HepG2 (cell line): ENCODE measurements at regions not wholly inside any gene's neighbourhood (a gene's known extent, or its start where the extent isn't known, plus 50 kb on each side); places are given as distances from the start of the nearest gene placed in this dataset.

Experiments
- ATAC-seq: fragments of 200-7000 bp; cut with Tn5 transposase; 3 replicates; pipeline ENCODE4 v1.9.1; 2020; ENCODE audit warnings: mild to moderate bottlenecking, moderate library complexity
- BruUV-seq: library from RNA; stranded (reverse); fragments of 400-500 nt; replicated peaks from 2 replicates; lab custom pipeline; 2021; lab: Mats Ljungman, UMichigan
- CTCF ChIA-PET: fragments of 300-600 bp; formaldehyde crosslinking; extraction: SDS; loops from one replicate; lab custom pipeline; 2021; ENCODE audit warnings: low total read pairs, inconsistent platforms, low intra/inter-chr PET ratio; lab: Yijun Ruan, JAX
- POLR2A ChIA-PET: fragments of 350-600 bp; sonication (Branson Sonifier 250); formaldehyde crosslinking; loops from one replicate; lab custom pipeline; 2020; ENCODE audit warnings: antibody characterized with exemption, inconsistent platforms; lab: Yijun Ruan, JAX
- DNase-seq: peaks from one replicate; pipeline ENCODE4 v3.0.0-alpha.2; 2015; ENCODE audit warnings: low spot score
- FAIRE-seq: peaks from 3 replicates; lab custom pipeline; 2011; peaks lifted over from hg19 to GRCh38; lab: Jason Lieb, UNC
- H2AFZ ChIP-seq: one replicate; pipeline ENCODE4 v1.6.1; 2011; ENCODE audit warnings: low read length, inconsistent platforms
- H3K27ac ChIP-seq: fragments of 300-600 bp; 3 replicates; pipeline ENCODE4 v1.8.0; 2011; ENCODE audit warnings: mixed run types, mild to moderate bottlenecking, mixed read lengths, low read length, inconsistent platforms; ENCODE audit not compliant: insufficient read depth; ENCODE audit errors: extremely low read length
- H3K27me3 ChIP-seq, 2 experiments: fragments of 200-600 bp in 1 of 2; 2 replicates in 1 of 2; 3 replicates in 1 of 2; pipeline versions ENCODE4 v1.6.0 to v1.8.0; 2011; ENCODE audit warnings: low read length in 2 of 2, mild to moderate bottlenecking in 2 of 2, moderate library complexity in 2 of 2, inconsistent platforms in 1 of 2; ENCODE audit not compliant: insufficient read depth in 2 of 2, control insufficient read depth in 1 of 2
- H3K36me3 ChIP-seq, 2 experiments: fragments of 200-600 bp in 1 of 2; replicated peaks in 1 of 2; 2 replicates in 1 of 2; 3 replicates in 1 of 2; pipeline versions ENCODE4 v1.5.1 to v1.8.0; 2011; ENCODE audit warnings: low read length in 2 of 2, inconsistent platforms in 1 of 2; ENCODE audit not compliant: insufficient read depth in 2 of 2, control insufficient read depth in 1 of 2
- H3K4me1 ChIP-seq: 2 replicates; pipeline ENCODE4 v1.5.1; 2012; ENCODE audit warnings: low read length, inconsistent platforms; ENCODE audit not compliant: insufficient read depth
- H3K4me2 ChIP-seq: 2 replicates; pipeline ENCODE4 v1.6.0; 2011; ENCODE audit warnings: low read depth, low read length, inconsistent platforms
- H3K4me3 ChIP-seq, 3 experiments: fragments of 200-600 bp in 1 of 3; sonication (generic), shearing (Covaris generic) in 1 of 3; replicated peaks in 1 of 3; 2 replicates each; pipeline ENCODE4 v1.5.1; 2011 to 2016; ENCODE audit warnings: low read length in 3 of 3, inconsistent platforms in 2 of 3, low read depth in 2 of 3, mild to moderate bottlenecking in 2 of 3, control low read depth in 1 of 3, mixed read lengths in 1 of 3; ENCODE audit not compliant: insufficient read depth in 1 of 3
- H3K79me2 ChIP-seq: one replicate; pipeline ENCODE4 v1.6.1; 2011; ENCODE audit warnings: low read length, inconsistent platforms; ENCODE audit not compliant: insufficient read depth
- H3K9ac ChIP-seq: 2 replicates; pipeline ENCODE4 v1.6.0; 2011; ENCODE audit warnings: mild to moderate bottlenecking, low read depth, low read length, inconsistent platforms; ENCODE audit not compliant: insufficient read depth
- H3K9me3 ChIP-seq: 2 replicates; pipeline ENCODE4 v1.5.1; 2012; ENCODE audit warnings: mild to moderate bottlenecking, low read length
- H4K20me1 ChIP-seq: 2 replicates; pipeline ENCODE4 v1.6.0; 2011; ENCODE audit warnings: inconsistent platforms, mild to moderate bottlenecking, low read length, moderate library complexity; ENCODE audit not compliant: insufficient read depth
- BORCS8-MEF2B ChIP-seq: sonication (generic); formaldehyde crosslinking; IDR thresholded peaks from 2 replicates; pipeline ENCODE4 v1.8.0; 2022; ENCODE audit warnings: mild to moderate bottlenecking, missing genetic modification reagents
- BRCA1 ChIP-seq: sonication (generic); formaldehyde crosslinking; IDR thresholded peaks from 2 replicates; pipeline ENCODE4 v1.4.0; 2020; ENCODE audit warnings: missing genetic modification reagents
- DPF2 ChIP-seq: sonication (generic); formaldehyde crosslinking; IDR thresholded peaks from 2 replicates; pipeline ENCODE4 v1.4.0; 2020; ENCODE audit warnings: mild to moderate bottlenecking, low read depth, missing genetic modification reagents, borderline replicate concordance
- FOXP4 ChIP-seq: sonication (generic); formaldehyde crosslinking; IDR thresholded peaks from 2 replicates; pipeline ENCODE4 v1.4.0; 2020; ENCODE audit warnings: missing genetic modification reagents
- GABPA ChIP-seq, 2 experiments: IDR thresholded peaks; 2 replicates each; pipeline ENCODE4 v1.6.1; 2011 to 2016; ENCODE audit warnings: low read depth in 2 of 2, low read length in 1 of 2, missing biosample characterization in 1 of 2, missing genetic modification characterization in 1 of 2
- ISL2 ChIP-seq: sonication (generic); formaldehyde crosslinking; IDR thresholded peaks from 2 replicates; pipeline ENCODE4 v1.5.0; 2020; ENCODE audit warnings: missing genetic modification reagents
- JARID2 ChIP-seq: sonication (generic); formaldehyde crosslinking; IDR thresholded peaks from 2 replicates; pipeline ENCODE4 v1.8.1; 2023; ENCODE audit warnings: missing genetic modification reagents, inconsistent platforms; ENCODE audit not compliant: insufficient replicate concordance
- LBX2 ChIP-seq: sonication (generic); formaldehyde crosslinking; IDR thresholded peaks from 2 replicates; pipeline ENCODE4 v1.5.0; 2020; ENCODE audit warnings: missing genetic modification reagents, mild to moderate bottlenecking, borderline replicate concordance
- LCORL ChIP-seq, 2 experiments: fragments of 450-650 bp in 1 of 2; sonication (generic) in 1 of 2; formaldehyde crosslinking in 1 of 2; IDR thresholded peaks; 2 replicates each; pipeline versions ENCODE4 v1.5.0 to v1.6.1; 2017 to 2020; ENCODE audit warnings: antibody characterized with exemption in 1 of 2, missing genetic modification reagents in 1 of 2
- MBD4 ChIP-seq: IDR thresholded peaks from 2 replicates; pipeline ENCODE4 v1.6.1; 2012; ENCODE audit warnings: low read length, inconsistent platforms, borderline replicate concordance
- RARG ChIP-seq: sonication (generic); formaldehyde crosslinking; IDR thresholded peaks from 2 replicates; pipeline ENCODE4 v1.4.0; 2020; ENCODE audit warnings: low read depth, mild to moderate bottlenecking, missing genetic modification reagents
- SAP130 ChIP-seq: IDR thresholded peaks from 2 replicates; pipeline ENCODE4 v1.6.1; 2016; ENCODE audit warnings: low read depth
- SMAD9 ChIP-seq: sonication (generic); formaldehyde crosslinking; IDR thresholded peaks from 2 replicates; pipeline ENCODE4 v1.5.1; 2020; ENCODE audit warnings: mild to moderate bottlenecking, missing genetic modification reagents
- SOX5 ChIP-seq: IDR thresholded peaks from 2 replicates; pipeline ENCODE4 v1.6.1; 2016; ENCODE audit warnings: borderline replicate concordance
- UBTF ChIP-seq: sonication (generic); formaldehyde crosslinking; IDR thresholded peaks from 2 replicates; pipeline ENCODE4 v1.4.0; 2020; ENCODE audit warnings: mild to moderate bottlenecking, missing genetic modification reagents
- ZFAT ChIP-seq: sonication (generic); formaldehyde crosslinking; conservative IDR thresholded peaks from 2 replicates; pipeline ENCODE4 v1.8.1; 2023; ENCODE audit warnings: missing genetic modification reagents, inconsistent platforms
- ZFP41 ChIP-seq: sonication (generic); formaldehyde crosslinking; IDR thresholded peaks from 2 replicates; pipeline ENCODE4 v1.4.0; 2020; ENCODE audit warnings: mild to moderate bottlenecking, missing genetic modification reagents, borderline replicate concordance
- ZNF317 ChIP-seq: sonication (generic); formaldehyde crosslinking; IDR thresholded peaks from 2 replicates; pipeline ENCODE4 v1.5.0; 2020; ENCODE audit warnings: mild to moderate bottlenecking, missing genetic modification reagents
- ZNF724P ChIP-seq: sonication (generic); formaldehyde crosslinking; IDR thresholded peaks from 2 replicates; pipeline ENCODE4 v1.8.0; 2022; ENCODE audit warnings: missing genetic modification reagents, borderline replicate concordance
- ZNF746 ChIP-seq: sonication (generic); formaldehyde crosslinking; IDR thresholded peaks from 2 replicates; pipeline ENCODE4 v1.8.0; 2022; ENCODE audit warnings: mild to moderate bottlenecking, missing genetic modification reagents
- WGBS: methylation state at CpG from one replicate; pipeline ENCODE4 v1.1.6; 2017; ENCODE audit warnings: low lambda C conversion rate; 5-methylcytosine and 5-hydroxymethylcytosine counted together
- in situ Hi-C: cut with HindIII; loops from 2 replicates; pipeline ENCODE4 v1.10.0; 2017; ENCODE audit warnings: low pct_unique_long_range_greater_than_20kb; ENCODE audit not compliant: extremely low pct_ligation_motif_present
- intact Hi-C: fragments of 100-400 bp; cut with micrococcal nuclease; formaldehyde crosslinking; loops from one replicate; pipeline ENCODE4 v1.10.0; 2022; ENCODE audit not compliant: unreplicated experiment

GRCh38 chr10:46096446-46096845, 50.4 kb upstream of the MSMB start (continued):
- no peak for TF ChIP-seq SMAD9 (CRISPR knock-in tag)
- peak; percentile 18; the same call in 1 of the 2 replicates for TF ChIP-seq ISL2
- TF ChIP-seq SAP130 = no peak
- TF ChIP-seq LBX2 (CRISPR knock-in tag) = no peak

- peak; percentile 88 for ATAC-seq
- intact Hi-C loops = loop anchor here (5.0 kb wide), 1 partner anchor 45 kb away; no protein-coding TSS in a partner anchor
- Histone ChIP-seq H3K36me3 (no peaks in the 10 kb centered on the region), H2AFZ (no peak overlapping the region), H3K4me2 (peak overlapping the region; percentile 58), H3K79me2 (no peaks in the 10 kb centered on the region), H3K4me1 (peaks cover 92% of the 10 kb centered on the region), H3K9ac (no peak overlapping the region), H3K4me3 (no peak overlapping the region; a peak in 1 of 6 replicates), H3K27me3 (no peaks in the 10 kb centered on the region), H3K27ac (peak overlapping the region; percentile 81), H3K9me3 (no peaks in the 10 kb centered on the region), H4K20me1 (no peaks in the 10 kb centered on the region)
- ChIA-PET CTCF (no interaction called here), POLR2A (no interaction called here)
- DNase-seq = peak; percentile 83
- in situ Hi-C loops = no loop called here
- no TSS peak for BruUV-seq
- no peak for FAIRE-seq
- 58% methylated on average over 6 of the region's 8 CpGs for WGBS
- TF ChIP-seq BRCA1 (CRISPR knock-in tag) (no peak), MBD4 (no peak), ZNF746 (CRISPR knock-in tag) (no peak), ZNF724P (CRISPR knock-in tag) (no peak), BORCS8-MEF2B (CRISPR knock-in tag) (no peak), RARG (CRISPR knock-in tag) (no peak), ZFP41 (no peak), UBTF (CRISPR knock-in tag) (peak; percentile 29; the same call in 1 of the 2 replicates), LCORL (IDR thresholded peaks at IDR 0.05) (no peak), LCORL (CRISPR knock-in tag; IDR thresholded peaks at IDR 0.05) (peak; percentile 61; the same call in 1 of the 2 replicates), SOX5 (peak; percentile 48; the same call in 1 of the 2 replicates), DPF2 (CRISPR knock-in tag) (peak; percentile 55; the same call in 1 of the 2 replicates), FOXP4 (CRISPR knock-in tag) (peak; percentile 53), JARID2 (CRISPR knock-in tag) (no peak), ZFAT (CRISPR knock-in tag) (no peak), GABPA (IDR thresholded peaks at IDR 0.05; ENCODE audit: low read depth, low read length) (no peak), GABPA (CRISPR knock-in tag; IDR thresholded peaks at IDR 0.05; ENCODE audit: low read depth) (peak; percentile 84), ZNF317 (CRISPR knock-in tag) (no peak)
Observed at GRCh38 chr10:46096909-46097575, 51.0 kb upstream of the MSMB start.
